ENCODE measurements at regions not wholly inside any gene's neighbourhood (a gene's known extent, or its start where the extent isn't known, plus 50 kb on each side); places are given as distances from the start of the nearest gene placed in this dataset.

GRCh38 chr10:128693493-128694131 is 567.4 kb upstream of the MKI67 start:
- no peak for FAIRE-seq

GRCh38 chr10:128694168-128694850 is 568.1 kb upstream of the MKI67 start:
- no peak for FAIRE-seq

GRCh38 chr10:128694851-128695725 is 568.9 kb upstream of the MKI67 start:
- no peak for FAIRE-seq

- no peak for FAIRE-seq
Measured at GRCh38 chr10:128695931-128696330, 569.7 kb upstream of the MKI67 start.

- FAIRE-seq: no peak
Measured at GRCh38 chr10:128697437-128697836, 571.2 kb upstream of the MKI67 start.

- no peak for FAIRE-seq
Measured at GRCh38 chr10:128701381-128701780, 575.2 kb upstream of the MKI67 start.

GRCh38 chr10:128701837-128702236 is 575.6 kb upstream of the MKI67 start:
- FAIRE-seq: no peak

GRCh38 chr10:128704716-128705115 is 578.5 kb upstream of the MKI67 start:
- no peak for FAIRE-seq

- FAIRE-seq: no peak
Measured at GRCh38 chr10:128708182-128708581, 582.0 kb upstream of the MKI67 start.

GRCh38 chr10:128709686-128710085 is 583.5 kb upstream of the MKI67 start:
- no peak for FAIRE-seq

- no peak for FAIRE-seq
Measured at GRCh38 chr10:128710098-128710797, 584.0 kb upstream of the MKI67 start.

- no peak for FAIRE-seq
Measured at GRCh38 chr10:128710798-128711183, 584.6 kb upstream of the MKI67 start.

- no peak for FAIRE-seq
Measured at GRCh38 chr10:128711806-128712205, 585.6 kb upstream of the MKI67 start.

GRCh38 chr10:128712661-128713400 is 586.6 kb upstream of the MKI67 start:
- FAIRE-seq: no peak

GRCh38 chr10:128713471-128713870 is 587.2 kb upstream of the MKI67 start:
- FAIRE-seq: no peak

GRCh38 chr10:128713874-128714570 is 587.8 kb upstream of the MKI67 start:
- FAIRE-seq: no peak

GRCh38 chr10:128714644-128715415 is 588.6 kb upstream of the MKI67 start:
- FAIRE-seq: no peak

- FAIRE-seq: no peak
Measured at GRCh38 chr10:128716181-128716580, 590.0 kb upstream of the MKI67 start.

- FAIRE-seq: no peak
Measured at GRCh38 chr10:128721963-128722445, 595.8 kb upstream of the MKI67 start.

- no peak for FAIRE-seq
Measured at GRCh38 chr10:128722947-128723346, 596.7 kb upstream of the MKI67 start.
